NT2/D1 (cell line): ENCODE measurements at regions not wholly inside any gene's neighbourhood (a gene's known extent, or its start where the extent isn't known, plus 50 kb on each side); places are given as distances from the start of the nearest gene placed in this dataset.

Experiments
- SUZ12 ChIP-seq: IDR thresholded peaks from 2 replicates; pipeline ENCODE4 v1.6.1; 2011; ENCODE audit not compliant: insufficient read length, insufficient read depth; ENCODE audit errors: extremely low read depth
- YY1 ChIP-seq: IDR thresholded peaks from 2 replicates; pipeline ENCODE4 v1.6.1; 2011; ENCODE audit not compliant: insufficient read length, insufficient read depth
- ZNF274 ChIP-seq: IDR thresholded peaks from 2 replicates; pipeline ENCODE4 v1.6.1; 2011; ENCODE audit warnings: mild to moderate bottlenecking, low read depth, low read length

- TF ChIP-seq ZNF274 (no peak), SUZ12 (no peak), YY1 (no peak)
Observed at GRCh38 chrX:94329182-94329581, 655.2 kb downstream of the FAM133A start.
